Cardiac fibroblast (primary cell): ENCODE measurements at regions not wholly inside any gene's neighbourhood (a gene's known extent, or its start where the extent isn't known, plus 50 kb on each side); places are given as distances from the start of the nearest gene placed in this dataset.

ENCODE experiments used
- DNase-seq, 2 donors: peaks; one replicate each; pipeline versions ENCODE4 v3.0.0 to v3.0.0-alpha.2; 2010; ENCODE audit warnings: low read depth in 2 of 2
- H3K4me3 ChIP-seq, 2 donors: replicated peaks in 1 of 2; 1 replicate in 1 of 2; 2 replicates in 1 of 2; pipeline ENCODE4 v1.5.1; 2011; ENCODE audit warnings: low read depth in 2 of 2, low read length in 2 of 2, mild to moderate bottlenecking in 2 of 2, moderate library complexity in 1 of 2
- TF ChIP-seq, protein P1 (sequence below): IDR thresholded peaks from one replicate; pipeline ENCODE4 v1.5.1; 2011; ENCODE audit warnings: low read depth, mild to moderate bottlenecking, low read length, inconsistent platforms

DNA sequence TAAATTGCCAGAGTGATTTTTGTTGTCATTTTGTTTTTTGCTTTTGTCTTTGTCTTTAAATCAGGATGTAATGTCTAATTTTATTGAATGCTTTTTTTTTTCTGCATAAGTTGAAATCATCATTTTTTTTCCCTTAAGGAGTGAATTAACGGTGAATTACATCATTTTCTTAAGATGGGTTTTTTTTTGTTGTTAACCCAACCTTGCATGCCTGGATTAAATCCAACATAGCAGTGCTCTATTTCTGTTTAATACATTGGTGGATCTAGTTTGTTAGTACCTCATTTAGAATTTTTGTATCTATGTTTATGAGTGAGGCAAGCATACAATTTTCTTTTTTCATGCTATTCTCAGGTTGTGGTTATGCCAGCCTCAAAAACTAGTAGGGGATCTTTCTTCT is 186.4 kb upstream of the TMC3 start:
- no peak overlapping the region for H3K4me3 ChIP-seq
- TF ChIP-seq, protein P1, sequence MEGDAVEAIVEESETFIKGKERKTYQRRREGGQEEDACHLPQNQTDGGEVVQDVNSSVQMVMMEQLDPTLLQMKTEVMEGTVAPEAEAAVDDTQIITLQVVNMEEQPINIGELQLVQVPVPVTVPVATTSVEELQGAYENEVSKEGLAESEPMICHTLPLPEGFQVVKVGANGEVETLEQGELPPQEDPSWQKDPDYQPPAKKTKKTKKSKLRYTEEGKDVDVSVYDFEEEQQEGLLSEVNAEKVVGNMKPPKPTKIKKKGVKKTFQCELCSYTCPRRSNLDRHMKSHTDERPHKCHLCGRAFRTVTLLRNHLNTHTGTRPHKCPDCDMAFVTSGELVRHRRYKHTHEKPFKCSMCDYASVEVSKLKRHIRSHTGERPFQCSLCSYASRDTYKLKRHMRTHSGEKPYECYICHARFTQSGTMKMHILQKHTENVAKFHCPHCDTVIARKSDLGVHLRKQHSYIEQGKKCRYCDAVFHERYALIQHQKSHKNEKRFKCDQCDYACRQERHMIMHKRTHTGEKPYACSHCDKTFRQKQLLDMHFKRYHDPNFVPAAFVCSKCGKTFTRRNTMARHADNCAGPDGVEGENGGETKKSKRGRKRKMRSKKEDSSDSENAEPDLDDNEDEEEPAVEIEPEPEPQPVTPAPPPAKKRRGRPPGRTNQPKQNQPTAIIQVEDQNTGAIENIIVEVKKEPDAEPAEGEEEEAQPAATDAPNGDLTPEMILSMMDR: no peak
- no peak for DNase-seq

DNA sequence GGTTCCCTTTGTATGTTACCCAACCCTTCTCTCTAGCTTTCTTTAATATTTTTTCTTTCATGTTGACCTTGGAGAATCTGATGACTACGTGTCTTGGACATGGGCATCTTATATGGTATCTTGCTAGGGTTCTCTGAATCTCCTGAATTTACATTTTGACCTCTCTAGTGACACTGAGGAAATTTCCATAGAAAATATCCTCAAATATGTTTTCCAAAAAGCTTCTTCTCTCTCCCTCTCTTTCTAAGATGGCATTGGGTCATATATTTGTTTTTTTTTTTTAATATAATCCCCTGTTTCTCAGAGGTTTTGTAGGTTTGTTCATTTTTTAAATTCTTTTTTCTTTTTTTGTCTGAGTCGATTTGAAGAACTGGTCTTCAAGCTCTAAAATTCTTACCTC is 184.0 kb upstream of the TMC3 start:
- no peak overlapping the region for H3K4me3 ChIP-seq
- TF ChIP-seq, protein P1: no peak
- no peak for DNase-seq

DNA sequence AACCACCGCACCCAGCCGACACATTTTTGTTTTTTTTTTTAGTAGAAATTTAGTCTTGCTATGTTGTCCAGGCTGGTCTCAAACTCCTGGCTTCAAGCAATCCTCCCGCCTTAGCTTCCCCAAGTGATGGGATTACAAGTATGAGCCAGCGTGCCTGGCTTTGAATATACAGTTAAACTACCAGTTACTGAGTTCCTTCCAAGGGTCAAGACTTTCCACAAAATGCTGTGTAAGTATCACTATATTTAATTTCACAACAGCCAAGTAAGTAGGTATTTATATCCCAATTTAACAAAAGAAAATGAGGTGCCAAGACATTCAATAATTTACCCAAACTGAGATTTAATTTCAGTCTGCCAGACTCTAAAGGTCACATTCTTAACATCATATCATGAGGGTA is 181.3 kb upstream of the TMC3 start:
- H3K4me3 ChIP-seq: no peak overlapping the region
- TF ChIP-seq, protein P1: no peak
- DNase-seq: no peak

DNA sequence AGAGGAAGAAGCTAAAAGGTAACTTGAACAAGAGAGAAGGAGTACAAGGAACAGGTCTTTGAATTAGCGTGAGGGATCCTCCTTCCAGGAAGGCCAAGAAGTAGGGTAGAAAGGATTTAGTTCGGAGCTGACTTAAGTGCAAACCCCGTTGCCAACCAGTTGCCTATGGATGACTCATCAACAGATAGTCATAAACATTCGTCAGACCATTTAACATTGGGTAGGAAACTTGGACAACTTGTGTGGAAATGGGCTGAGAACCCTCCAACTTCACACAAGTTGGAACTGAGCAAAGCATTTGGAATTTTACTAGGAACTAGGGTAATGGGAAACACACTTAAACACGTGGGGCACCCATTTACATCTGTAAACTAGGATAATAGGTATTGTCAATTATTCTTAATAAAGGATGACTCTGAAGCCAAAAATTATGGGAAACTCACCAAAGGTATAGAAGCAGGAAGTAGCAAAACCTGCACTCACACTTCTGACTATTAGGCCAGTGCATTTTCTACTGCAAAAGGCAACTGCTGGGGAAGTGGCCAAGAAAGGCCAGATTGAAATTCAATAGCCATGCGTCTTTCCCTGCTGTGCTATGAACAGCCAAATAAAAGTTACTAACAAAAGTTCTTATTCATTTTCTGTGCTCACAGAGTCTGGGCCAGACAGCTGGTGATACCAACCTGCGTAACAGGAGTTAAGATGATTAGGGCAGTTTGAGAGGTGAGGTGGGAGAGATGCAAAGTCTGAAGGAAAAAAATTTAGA is 174.5 kb upstream of the TMC3 start:
- peak in 1 of 2 donors; percentile 5 for DNase-seq
- TF ChIP-seq, protein P1: no peak
- no peak overlapping the region for H3K4me3 ChIP-seq

DNA sequence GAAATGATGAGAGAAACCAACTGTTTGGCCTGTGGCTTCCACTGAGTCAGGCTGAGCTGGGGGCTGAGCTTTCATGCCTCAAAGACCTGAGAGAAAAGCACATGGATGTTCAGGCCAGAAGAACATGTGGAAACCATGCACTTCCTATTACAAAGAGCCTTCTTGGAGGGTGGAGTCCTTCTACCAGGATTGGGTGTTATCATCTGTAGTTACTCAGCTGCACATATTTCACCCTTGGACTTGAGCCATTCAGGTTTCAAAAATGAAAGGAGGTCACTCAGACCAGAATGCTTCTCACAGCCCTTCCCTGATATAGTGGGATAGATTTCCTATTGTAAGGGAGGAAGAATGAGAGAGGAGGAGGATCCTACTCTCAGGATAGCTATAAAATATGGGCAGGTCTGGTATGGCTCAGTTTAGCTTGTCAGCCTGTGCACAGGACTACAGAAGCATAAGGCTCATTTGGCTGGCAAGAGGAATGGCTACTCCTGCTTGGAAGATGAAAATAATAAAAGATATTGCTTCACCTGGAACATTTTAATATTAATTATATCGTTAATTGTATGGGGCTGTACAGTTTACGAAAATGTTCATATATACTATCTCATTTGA is 173.6 kb upstream of the TMC3 start:
- no peak overlapping the region for H3K4me3 ChIP-seq
- TF ChIP-seq, protein P1: no peak
- no peak for DNase-seq

DNA sequence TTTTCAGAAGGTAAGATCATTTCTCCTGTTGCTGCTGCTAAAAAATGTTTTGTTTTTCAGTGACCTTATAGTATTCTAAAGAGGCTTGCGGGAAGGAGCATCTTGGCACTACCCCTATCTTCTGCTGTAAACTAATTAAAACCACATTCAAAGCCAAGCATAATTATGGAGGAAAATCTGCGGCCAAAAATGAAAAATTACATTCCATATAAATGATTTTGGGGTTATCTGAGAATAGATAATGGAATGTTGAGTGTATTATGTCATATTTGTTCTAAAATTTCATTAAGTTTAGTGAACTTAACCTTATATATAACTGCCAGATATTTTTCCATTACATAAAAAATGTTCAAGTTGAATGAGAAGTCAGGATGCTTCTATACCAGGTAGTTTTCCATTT is 170.4 kb upstream of the TMC3 start:
- TF ChIP-seq, protein P1: no peak
- no peak overlapping the region for H3K4me3 ChIP-seq
- DNase-seq: no peak
